AG09319 (cell line): ENCODE measurements at regions not wholly inside any gene's neighbourhood (a gene's known extent, or its start where the extent isn't known, plus 50 kb on each side); places are given as distances from the start of the nearest gene placed in this dataset.
A peak's percentile ranks its signal among the peaks of the same experiment; 100 is the strongest.

ENCODE experiments used
- DNase-seq: peaks from one replicate; pipeline ENCODE4 v3.0.0-alpha.2; 2010; ENCODE audit warnings: low read depth; ENCODE audit errors: extremely low read depth
- CTCF ChIP-seq: IDR thresholded peaks from 2 replicates; pipeline ENCODE4 v1.5.1; 2011; ENCODE audit warnings: low read depth, mild to moderate bottlenecking, inconsistent platforms, low read length, moderate library complexity

GRCh38 chr16:86218479-86219170, 291.7 kb upstream of the FOXF1 start:
- DNase-seq, result no peak
- TF ChIP-seq CTCF, result no peak

DNA sequence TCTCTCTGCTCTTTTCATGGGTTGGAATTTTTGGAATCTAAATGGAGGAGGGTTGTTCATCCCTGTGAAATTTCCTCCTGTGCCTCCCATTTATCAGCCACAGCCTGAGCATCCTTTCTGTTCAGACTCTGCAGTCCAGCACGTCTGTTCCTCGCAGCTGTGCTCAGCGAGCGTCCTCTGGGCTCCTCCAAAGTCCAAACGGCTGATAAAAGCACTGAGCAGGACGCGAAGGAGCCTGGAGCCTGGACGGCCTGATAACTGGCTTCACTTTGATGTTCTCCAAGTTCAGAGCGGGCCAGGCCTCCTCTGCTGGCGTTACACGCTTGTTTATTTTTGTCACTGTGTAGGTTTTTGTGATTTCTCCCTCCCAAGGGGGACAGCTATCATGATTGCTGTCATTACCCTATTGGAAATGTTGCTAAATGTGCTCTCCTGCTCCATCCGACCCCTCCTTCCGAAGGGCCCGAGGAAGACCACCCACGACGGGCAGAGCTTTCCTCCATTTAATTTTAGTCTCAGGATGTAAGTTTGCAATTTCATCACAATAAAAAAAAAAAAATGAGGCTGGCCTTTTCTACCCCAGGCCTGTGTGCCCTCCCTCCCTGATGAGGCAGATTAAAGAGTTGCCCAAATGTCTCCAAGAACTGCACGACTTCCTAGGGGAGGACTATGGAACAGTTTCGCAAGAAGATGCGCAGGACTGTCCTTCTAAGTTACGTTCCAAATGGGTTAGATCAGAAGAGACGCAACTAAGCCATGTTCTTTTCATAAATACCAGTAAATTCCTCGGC, 290.5 kb upstream of the FOXF1 start:
- no peak for TF ChIP-seq CTCF
- peak; percentile 41 for DNase-seq

- TF ChIP-seq CTCF, result no peak
- DNase-seq, result no peak
Observed at GRCh38 chr16:86220561-86220960, 289.8 kb upstream of the FOXF1 start.

GRCh38 chr16:86221085-86221484, 289.2 kb upstream of the FOXF1 start:
- peak; percentile 56 for DNase-seq

DNA sequence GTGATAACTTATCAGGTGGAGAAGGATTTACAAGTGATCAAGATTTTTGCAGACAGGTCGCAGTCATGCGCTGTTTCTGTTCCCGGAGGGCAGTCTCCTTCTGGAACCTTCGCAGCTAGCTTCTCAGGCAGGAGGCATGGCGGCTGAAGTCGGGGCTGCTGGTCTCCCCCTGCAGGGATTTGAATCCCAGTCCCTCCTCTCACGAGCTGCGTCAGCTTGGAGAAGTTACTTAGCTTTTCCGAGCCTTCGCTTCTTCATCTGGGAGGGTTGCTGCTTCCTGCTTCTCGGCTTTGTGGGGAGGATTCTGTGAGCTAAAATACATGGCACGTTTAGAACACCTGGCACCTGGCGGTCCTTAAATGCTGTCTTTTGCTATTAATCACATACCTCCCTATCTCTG, 287.8 kb upstream of the FOXF1 start:
- peak; percentile 54 for DNase-seq
- TF ChIP-seq CTCF, result no peak

More at GRCh38 chr16:86221085-86221484, 289.2 kb upstream of the FOXF1 start:
- TF ChIP-seq CTCF, result no peak

GRCh38 chr16:86222965-86223551, 287.3 kb upstream of the FOXF1 start:
- DNase-seq, result peak; percentile 95
- no peak for TF ChIP-seq CTCF

DNA sequence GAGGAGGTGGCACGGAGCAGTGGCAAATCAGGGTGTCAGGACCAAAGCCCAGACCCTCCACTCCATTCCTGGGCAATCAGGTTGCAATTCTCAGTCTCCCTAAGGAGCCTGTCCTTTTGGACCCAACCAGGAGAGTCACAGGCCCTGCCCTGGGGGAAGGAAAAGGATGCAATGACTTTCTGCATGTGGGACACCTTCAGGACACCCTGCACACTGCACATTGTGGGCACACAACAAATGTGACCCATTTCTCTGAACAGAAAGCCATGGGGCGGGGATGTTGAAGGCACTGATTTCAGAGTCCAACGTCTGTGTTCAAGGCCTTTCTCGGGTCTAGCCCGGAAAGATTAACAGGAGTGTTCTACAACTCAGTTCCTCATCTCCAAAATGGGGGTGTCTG, 286.2 kb upstream of the FOXF1 start:
- peak; percentile 10 for TF ChIP-seq CTCF
- DNase-seq, result no peak
